ENCODE measurements at regions not wholly inside any gene's neighbourhood (a gene's known extent, or its start where the extent isn't known, plus 50 kb on each side); places are given as distances from the start of the nearest gene placed in this dataset.

GRCh38 chr12:131528667-131529066 lies 182.2 kb upstream of the SFSWAP start:
- Histone ChIP-seq H3K23me2 (ENCODE audit: low read depth, low read length) (no peaks in the 10 kb centered on the region), H3K56ac (replicated peaks; ENCODE audit: insufficient read length, low read depth, low read length) (no peak overlapping the region), H2BK5ac (ENCODE audit: low read depth, low read length) (no peak overlapping the region), H3K27ac (ENCODE audit: low read depth, low read length) (no peak overlapping the region), H3K4me1 (replicated peaks in 1 of 4; ENCODE audit: control insufficient read depth in 3 of 4, insufficient read depth in 4 of 4, low read length in 3 of 4) (no peaks in the 10 kb centered on the region), H2AK5ac (ENCODE audit: low read depth, low read length) (no peak overlapping the region), H2BK12ac (ENCODE audit: low read depth, low read length) (no peak overlapping the region), H3K79me2 (ENCODE audit: control insufficient read depth in 1 of 2, insufficient read depth in 2 of 2, low read length in 2 of 2) (no peaks in the 10 kb centered on the region), H3K9ac (replicated peaks in 1 of 4; ENCODE audit: extremely low read depth in 1 of 4, low read depth in 3 of 4, low read length in 3 of 4) (no peak overlapping the region), H3K9me3 (ENCODE audit: insufficient read depth in 2 of 2, low read depth in 1 of 2, low read length in 1 of 2) (no peaks in the 10 kb centered on the region; a peak in 1 of 4 replicates), H3K36me3 (ENCODE audit: control insufficient read depth in 2 of 4, insufficient read depth in 4 of 4, low read length in 3 of 4) (no peaks in the 10 kb centered on the region), H3K4me2 (ENCODE audit: insufficient read depth in 1 of 2, low read depth in 2 of 2, low read length in 2 of 2) (no peak overlapping the region), H3K4me3 (ENCODE audit: extremely low read depth in 1 of 4, insufficient read depth in 2 of 4, low read depth in 3 of 4, low read length in 4 of 4) (no peak overlapping the region), H2BK120ac (replicated peaks; ENCODE audit: low read depth, low read length) (no peak overlapping the region), H4K20me1 (replicated peaks in 1 of 2; ENCODE audit: control insufficient read depth in 1 of 2, insufficient read depth in 2 of 2, low read length in 2 of 2) (no peaks in the 10 kb centered on the region), H3K4ac (replicated peaks; ENCODE audit: insufficient read length, low read depth, low read length) (no peak overlapping the region), H3K18ac (ENCODE audit: extremely low read depth, low read length) (no peak overlapping the region), H3K23ac (ENCODE audit: insufficient read length) (no peak overlapping the region), H4K5ac (ENCODE audit: insufficient read length, low read depth, low read length) (no peak overlapping the region), H2BK15ac (ENCODE audit: low read length) (no peak overlapping the region), H2BK20ac (ENCODE audit: low read length) (no peak overlapping the region), H4K91ac (replicated peaks; ENCODE audit: insufficient read length, low read length) (no peak overlapping the region), H2AFZ (ENCODE audit: low read length) (no peak overlapping the region), H3K14ac (ENCODE audit: insufficient read length) (no peak overlapping the region), H3K27me3 (replicated peaks in 1 of 4; ENCODE audit: control insufficient read depth in 3 of 4, extremely low read depth in 1 of 4, insufficient read depth in 3 of 4, low read length in 3 of 4) (no peaks in the 10 kb centered on the region), H4K8ac (ENCODE audit: extremely low read depth, insufficient read depth, low read length) (no peak overlapping the region), H3K79me1 (ENCODE audit: low read depth, low read length) (no peaks in the 10 kb centered on the region)
- FAIRE-seq (no peak), DNase-seq (ENCODE audit: low read depth in 1 of 2, low spot score in 2 of 2) (no peak)
- CTCF ChIA-PET (ENCODE audit: partially characterized antibody): interaction anchor here (1.6 kb wide), 1 partner anchor 10 kb away, joined by 4 read pairs; no protein-coding TSS in a partner anchor
- 86% methylated on average over 5 of the region's 5 CpGs; no CpG with 5 or more reads in 1 of the 2 experiments for WGBS, 2 experiments (ENCODE audit: extremely low coverage in 1 of 2, insufficient coverage in 1 of 2, insufficient read length in 1 of 2, insufficient replicate concordance in 2 of 2, low coverage in 1 of 2, low lambda C conversion rate in 2 of 2, missing lambda C conversion rate in 1 of 2)
- POLR2A ChIA-PET (ENCODE audit: partially characterized antibody): no interaction called here
- no peak for TF ChIP-seq RFX5 (IDR thresholded peaks at IDR 0.05; ENCODE audit: borderline replicate concordance, low read depth, low read length)
- no peak for TF ChIP-seq BACH1 (IDR thresholded peaks at IDR 0.05; ENCODE audit: low read length)
- TF ChIP-seq SAP30 (IDR thresholded peaks at IDR 0.05; ENCODE audit: insufficient read depth, insufficient replicate concordance, low read length): no peak

Data from H1 (cell line).